PC-3 (cell line): ENCODE measurements at regions not wholly inside any gene's neighbourhood (a gene's known extent, or its start where the extent isn't known, plus 50 kb on each side); places are given as distances from the start of the nearest gene placed in this dataset.

Experiments
- ATAC-seq: fragments of 200-7000 bp; cut with Tn5 transposase; 2 replicates; pipeline ENCODE4 v1.9.1; 2020; ENCODE audit warnings: mild to moderate bottlenecking, moderate library complexity
- BruUV-seq: library from RNA; stranded (reverse); fragments of 400-500 nt; replicated peaks from 2 replicates; lab custom pipeline; 2021; lab: Mats Ljungman, UMichigan
- CTCF ChIA-PET: fragments of 300-600 bp; sonication (Branson Sonifier 250); formaldehyde crosslinking; loops from one replicate; lab custom pipeline; 2022; ENCODE audit warnings: antibody characterized with exemption; lab: Charles Lee
- POLR2A ChIA-PET: fragments of 300-600 bp; sonication (Branson Sonifier 250); formaldehyde crosslinking; loops from one replicate; lab custom pipeline; 2022; ENCODE audit warnings: antibody characterized with exemption; ENCODE audit not compliant: unreplicated experiment; lab: Charles Lee
- DNase-seq: peaks from one replicate; pipeline ENCODE4 v3.0.0-alpha.2; 2015
- H2AFZ ChIP-seq: fragments of 300-600 bp; sonication (generic); 2 replicates; pipeline ENCODE4 v1.6.0; 2016; ENCODE audit warnings: antibody characterized with exemption, low read length
- H3F3A ChIP-seq: fragments of 300-600 bp; sonication (generic); one replicate; pipeline ENCODE4 v1.6.0; 2017; ENCODE audit warnings: antibody characterized with exemption, low read length, control low read depth, mild to moderate bottlenecking; ENCODE audit not compliant: unreplicated experiment
- H3K27ac ChIP-seq: fragments of 300-600 bp; sonication (generic); 2 replicates; pipeline ENCODE4 v1.5.1; 2016; ENCODE audit warnings: mild to moderate bottlenecking, low read length
- H3K27me3 ChIP-seq: fragments of 300-600 bp; sonication (generic); 2 replicates; pipeline ENCODE4 v1.6.1; 2016; ENCODE audit warnings: low read length, mixed read lengths
- H3K36me3 ChIP-seq: fragments of 300-600 bp; sonication (generic); 2 replicates; pipeline ENCODE4 v1.6.1; 2016; ENCODE audit warnings: low read depth, mixed run types, low read length, mixed read lengths
- H3K4me1 ChIP-seq: fragments of 300-600 bp; sonication (generic); 2 replicates; pipeline ENCODE4 v1.5.1; 2016; ENCODE audit warnings: low read length; ENCODE audit not compliant: insufficient read depth
- H3K4me2 ChIP-seq: fragments of 300-600 bp; sonication (generic); 2 replicates; pipeline ENCODE4 v1.6.0; 2016; ENCODE audit warnings: low read length
- H3K4me3 ChIP-seq: fragments of 300-600 bp; sonication (generic); 2 replicates; pipeline ENCODE4 v1.5.1; 2016; ENCODE audit warnings: mild to moderate bottlenecking, low read length, mixed read lengths
- H3K79me2 ChIP-seq: fragments of 300-600 bp; sonication (generic); 2 replicates; pipeline ENCODE4 v1.6.1; 2017; ENCODE audit warnings: low read length, mixed read lengths
- H3K9ac ChIP-seq: fragments of 300-600 bp; sonication (generic); 2 replicates; pipeline ENCODE4 v1.6.0; 2016; ENCODE audit warnings: mild to moderate bottlenecking, low read length
- H3K9me2 ChIP-seq: fragments of 300-600 bp; sonication (generic); replicated peaks from 2 replicates; pipeline ENCODE4 v1.6.1; 2016; ENCODE audit warnings: mixed run types, low read length, mixed read lengths
- H3K9me3 ChIP-seq: fragments of 300-600 bp; sonication (generic); 2 replicates; pipeline ENCODE4 v1.6.1; 2016; ENCODE audit warnings: low read length, mixed read lengths
- H4K20me1 ChIP-seq: fragments of 300-600 bp; sonication (generic); 2 replicates; pipeline ENCODE4 v1.6.1; 2016; ENCODE audit warnings: low read length, mixed read lengths
- CTCF ChIP-seq: fragments of 300-600 bp; sonication (generic); conservative IDR thresholded peaks from 2 replicates; pipeline ENCODE4 v1.5.1; 2017; ENCODE audit warnings: antibody characterized with exemption, low read depth, mild to moderate bottlenecking, low read length
- EZH2 ChIP-seq: fragments of 300-600 bp; sonication (generic); IDR thresholded peaks from one replicate; pipeline ENCODE4 v1.6.1; 2017; ENCODE audit warnings: antibody characterized with exemption, mild to moderate bottlenecking, low read length; ENCODE audit not compliant: unreplicated experiment
- EZH2phosphoT487 ChIP-seq: fragments of 300-600 bp; sonication (generic); IDR thresholded peaks from 2 replicates; pipeline ENCODE4 v1.6.1; 2018; ENCODE audit warnings: mild to moderate bottlenecking, antibody characterized with exemption, low read length, borderline replicate concordance
- intact Hi-C: fragments of 100-400 bp; cut with micrococcal nuclease; formaldehyde crosslinking; loops from 2 replicates; pipeline ENCODE4 v1.9.0; 2023

GRCh38 chr20:11050350-11050749, 376.6 kb upstream of the JAG1 start:
- ATAC-seq: no peak; the same call in 1 of the 2 replicates
- POLR2A ChIA-PET: no interaction called here

GRCh38 chr20:11051136-11051535, 377.3 kb upstream of the JAG1 start:
- H3F3A ChIP-seq: no peaks in the 10 kb centered on the region
- H3K4me2 ChIP-seq: no peak overlapping the region
- no peak for DNase-seq
- no peaks in the 10 kb centered on the region for H3K36me3 ChIP-seq
- H3K4me1 ChIP-seq: 0 out of 2 replicates have a peak, but pooled peaks cover 4% of the 10 kb centered on the region
- BruUV-seq: no TSS peak
- H3K9ac ChIP-seq: no peak overlapping the region
- H3K27ac ChIP-seq: no peak overlapping the region
- CTCF ChIA-PET: no interaction called here
- H3K27me3 ChIP-seq: no peaks in the 10 kb centered on the region
- H2AFZ ChIP-seq: no peak overlapping the region
- no peaks in the 10 kb centered on the region for H4K20me1 ChIP-seq
- no peaks in the 10 kb centered on the region for H3K9me2 ChIP-seq
- H3K9me3 ChIP-seq: no peaks in the 10 kb centered on the region
- ATAC-seq: no peak
- no peak overlapping the region for H3K4me3 ChIP-seq
- intact Hi-C loops: no loop called here
- POLR2A ChIA-PET: interaction anchor here (0.6 kb wide), 1 partner anchor 157 kb away, joined by 3 read pairs; no protein-coding TSS in a partner anchor
- no peak for TF ChIP-seq CTCF
- no peak for TF ChIP-seq EZH2phosphoT487
- no peak for TF ChIP-seq EZH2
- no peaks in the 10 kb centered on the region for H3K79me2 ChIP-seq

More at GRCh38 chr20:11050350-11050749, 376.6 kb upstream of the JAG1 start:
- DNase-seq: peak; percentile 47
- H3K27me3 ChIP-seq: no peaks in the 10 kb centered on the region
- H3K27ac ChIP-seq: no peak overlapping the region
- no peaks in the 10 kb centered on the region for H3K79me2 ChIP-seq
- intact Hi-C loops: no loop called here
- no peaks in the 10 kb centered on the region for H3K9me3 ChIP-seq
- H3K4me3 ChIP-seq: no peak overlapping the region
- no peak overlapping the region for H3K9ac ChIP-seq
- H4K20me1 ChIP-seq: no peaks in the 10 kb centered on the region
- H3K36me3 ChIP-seq: no peaks in the 10 kb centered on the region
- TF ChIP-seq EZH2phosphoT487: no peak
- TF ChIP-seq EZH2: no peak
- no peak for TF ChIP-seq CTCF
- H3F3A ChIP-seq: no peaks in the 10 kb centered on the region
- BruUV-seq: no TSS peak
- no peak overlapping the region for H3K4me2 ChIP-seq
- H3K4me1 ChIP-seq: 0 out of 2 replicates have a peak, but pooled peaks cover 4% of the 10 kb centered on the region
- no peak overlapping the region for H2AFZ ChIP-seq
- no peaks in the 10 kb centered on the region for H3K9me2 ChIP-seq
- CTCF ChIA-PET: no interaction called here

- Histone ChIP-seq H3F3A (no peaks in the 10 kb centered on the region), H3K79me2 (no peaks in the 10 kb centered on the region), H3K4me3 (no peak overlapping the region), H2AFZ (no peak overlapping the region), H3K4me2 (no peak overlapping the region), H3K9me2 (no peaks in the 10 kb centered on the region), H3K27me3 (no peaks in the 10 kb centered on the region), H3K4me1 (0 out of 2 replicates have a peak, but pooled peaks cover 4% of the 10 kb centered on the region), H3K36me3 (no peaks in the 10 kb centered on the region), H3K27ac (no peak overlapping the region), H3K9me3 (no peaks in the 10 kb centered on the region), H3K9ac (no peak overlapping the region), H4K20me1 (no peaks in the 10 kb centered on the region)
- ATAC-seq (no peak), DNase-seq (no peak)
- POLR2A ChIA-PET: no interaction called here
- TF ChIP-seq CTCF: no peak
- TF ChIP-seq EZH2: no peak
- intact Hi-C loops: no loop called here
- no TSS peak for BruUV-seq
- CTCF ChIA-PET: no interaction called here
Measured at GRCh38 chr20:11053310-11053709, 379.5 kb upstream of the JAG1 start.
